IPS-20b (cell line): ENCODE measurements at regions not wholly inside any gene's neighbourhood (a gene's known extent, or its start where the extent isn't known, plus 50 kb on each side); places are given as distances from the start of the nearest gene placed in this dataset.

Experiments used
- H3K27ac ChIP-seq: one replicate; pipeline ENCODE4 v1.5.1; 2013; ENCODE audit warnings: low read length
- H3K27me3 ChIP-seq: 2 replicates; pipeline ENCODE4 v1.6.1; 2013; ENCODE audit warnings: mild to moderate bottlenecking, low read length, inconsistent platforms; ENCODE audit not compliant: insufficient read depth
- H3K36me3 ChIP-seq: 2 replicates; pipeline ENCODE4 v1.6.1; 2013; ENCODE audit warnings: low read depth, mild to moderate bottlenecking, inconsistent platforms, low read length, moderate library complexity; ENCODE audit not compliant: insufficient read depth
- H3K4me1 ChIP-seq: 2 replicates; pipeline ENCODE4 v1.6.1; 2013; ENCODE audit warnings: mild to moderate bottlenecking, control low read depth, inconsistent platforms, low read length, moderate library complexity; ENCODE audit not compliant: insufficient read depth
- H3K4me3 ChIP-seq: 2 replicates; pipeline ENCODE4 v1.5.1; 2013; ENCODE audit warnings: mild to moderate bottlenecking, low read length, inconsistent platforms
- H3K9ac ChIP-seq: 2 replicates; pipeline ENCODE4 v1.6.1; 2013; ENCODE audit warnings: low read depth, mild to moderate bottlenecking, inconsistent platforms, low read length, moderate library complexity
- H3K9me3 ChIP-seq: 2 replicates; pipeline ENCODE4 v1.6.1; 2013; ENCODE audit warnings: mild to moderate bottlenecking, low read depth, low read length, inconsistent platforms; ENCODE audit not compliant: insufficient read depth

- H3K36me3 ChIP-seq = no peaks in the 10 kb centered on the region
- H3K9me3 ChIP-seq = no peaks in the 10 kb centered on the region
- H3K27me3 ChIP-seq = no peaks in the 10 kb centered on the region
- no peak overlapping the region for H3K9ac ChIP-seq
- no peak overlapping the region for H3K27ac ChIP-seq
- H3K4me3 ChIP-seq = no peak overlapping the region
- H3K4me1 ChIP-seq = no peaks in the 10 kb centered on the region
Observed at GRCh38 chr5:93034621-93035590, 546.1 kb downstream of the NR2F1-AS1 start.

- no peak overlapping the region for H3K9ac ChIP-seq
Observed at GRCh38 chr5:93022796-93023447, 558.1 kb downstream of the NR2F1-AS1 start.

GRCh38 chr5:93022211-93022610 is 558.8 kb downstream of the NR2F1-AS1 start:
- Histone ChIP-seq H3K9me3 (no peaks in the 10 kb centered on the region), H3K4me3 (no peak overlapping the region), H3K4me1 (peaks cover 9% of the 10 kb centered on the region), H3K27ac (no peak overlapping the region), H3K9ac (no peak overlapping the region), H3K36me3 (no peaks in the 10 kb centered on the region), H3K27me3 (no peaks in the 10 kb centered on the region)

More at GRCh38 chr5:93022796-93023447, 558.1 kb downstream of the NR2F1-AS1 start:
- Histone ChIP-seq H3K27me3 (no peaks in the 10 kb centered on the region), H3K9me3 (no peaks in the 10 kb centered on the region), H3K36me3 (no peaks in the 10 kb centered on the region), H3K4me3 (no peak overlapping the region), H3K27ac (no peak overlapping the region), H3K4me1 (peaks cover 8% of the 10 kb centered on the region; the same call in 1 of the 2 replicates)

- Histone ChIP-seq H3K4me3 (no peak overlapping the region), H3K4me1 (peaks cover 16% of the 10 kb centered on the region)
Observed at GRCh38 chr5:93019896-93020295, 561.1 kb downstream of the NR2F1-AS1 start.

GRCh38 chr5:93018461-93018860 is 562.6 kb downstream of the NR2F1-AS1 start:
- Histone ChIP-seq H3K36me3 (no peaks in the 10 kb centered on the region), H3K27me3 (no peaks in the 10 kb centered on the region), H3K27ac (no peak overlapping the region), H3K4me3 (no peak overlapping the region), H3K9me3 (no peaks in the 10 kb centered on the region), H3K4me1 (peaks cover 16% of the 10 kb centered on the region), H3K9ac (no peak overlapping the region)

More at GRCh38 chr5:93019896-93020295, 561.1 kb downstream of the NR2F1-AS1 start:
- Histone ChIP-seq H3K27me3 (no peaks in the 10 kb centered on the region), H3K27ac (no peak overlapping the region), H3K9ac (no peak overlapping the region), H3K9me3 (no peaks in the 10 kb centered on the region), H3K36me3 (no peaks in the 10 kb centered on the region)

GRCh38 chr5:93017849-93018248 is 563.2 kb downstream of the NR2F1-AS1 start:
- H3K27me3 ChIP-seq = no peaks in the 10 kb centered on the region
- H3K9me3 ChIP-seq = no peaks in the 10 kb centered on the region
- peaks cover 16% of the 10 kb centered on the region for H3K4me1 ChIP-seq
- H3K36me3 ChIP-seq = no peaks in the 10 kb centered on the region
- no peak overlapping the region for H3K9ac ChIP-seq
- H3K27ac ChIP-seq = no peak overlapping the region
- H3K4me3 ChIP-seq = no peak overlapping the region

GRCh38 chr5:93017376-93017775 is 563.6 kb downstream of the NR2F1-AS1 start:
- H3K36me3 ChIP-seq = no peaks in the 10 kb centered on the region
- no peak overlapping the region for H3K4me3 ChIP-seq
- H3K27me3 ChIP-seq = no peaks in the 10 kb centered on the region
- H3K27ac ChIP-seq = no peak overlapping the region
- H3K4me1 ChIP-seq = peaks cover 16% of the 10 kb centered on the region
- H3K9me3 ChIP-seq = no peaks in the 10 kb centered on the region
- no peak overlapping the region for H3K9ac ChIP-seq

- no peaks in the 10 kb centered on the region for H3K36me3 ChIP-seq
- no peak overlapping the region for H3K27ac ChIP-seq
- H3K9me3 ChIP-seq = no peaks in the 10 kb centered on the region
- no peak overlapping the region for H3K9ac ChIP-seq
- peaks cover 6% of the 10 kb centered on the region; the same call in 1 of the 2 replicates for H3K4me1 ChIP-seq
- H3K4me3 ChIP-seq = no peak overlapping the region
- no peaks in the 10 kb centered on the region for H3K27me3 ChIP-seq
Observed at GRCh38 chr5:93010616-93011015, 570.4 kb downstream of the NR2F1-AS1 start.

GRCh38 chr5:93010037-93010436 is 571.0 kb downstream of the NR2F1-AS1 start:
- Histone ChIP-seq H3K9ac (no peak overlapping the region), H3K4me1 (peaks cover 6% of the 10 kb centered on the region; the same call in 1 of the 2 replicates), H3K4me3 (no peak overlapping the region), H3K27me3 (no peaks in the 10 kb centered on the region), H3K36me3 (no peaks in the 10 kb centered on the region), H3K27ac (no peak overlapping the region), H3K9me3 (no peaks in the 10 kb centered on the region)

GRCh38 chr5:93008502-93009207 is 572.4 kb downstream of the NR2F1-AS1 start:
- Histone ChIP-seq H3K27me3 (no peaks in the 10 kb centered on the region), H3K9me3 (no peaks in the 10 kb centered on the region), H3K4me3 (no peak overlapping the region), H3K36me3 (no peaks in the 10 kb centered on the region), H3K27ac (no peak overlapping the region), H3K4me1 (peaks cover 6% of the 10 kb centered on the region; the same call in 1 of the 2 replicates), H3K9ac (no peak overlapping the region)

GRCh38 chr5:93006915-93007314 is 574.1 kb downstream of the NR2F1-AS1 start:
- no peak overlapping the region for H3K4me3 ChIP-seq
- no peaks in the 10 kb centered on the region for H3K27me3 ChIP-seq
- H3K9me3 ChIP-seq = no peaks in the 10 kb centered on the region
- no peaks in the 10 kb centered on the region for H3K36me3 ChIP-seq
- peaks cover 6% of the 10 kb centered on the region; the same call in 1 of the 2 replicates for H3K4me1 ChIP-seq
- no peak overlapping the region for H3K27ac ChIP-seq
- H3K9ac ChIP-seq = no peak overlapping the region
